HEK293T (cell line): ENCODE measurements at regions not wholly inside any gene's neighbourhood (a gene's known extent, or its start where the extent isn't known, plus 50 kb on each side); places are given as distances from the start of the nearest gene placed in this dataset.

Experiments used
- BHLHE40 ChIP-seq: fragments of 450-650 bp; IDR thresholded peaks from 2 replicates; pipeline ENCODE4 v1.6.1; 2016; ENCODE audit warnings: mild to moderate bottlenecking, moderate library complexity, borderline replicate concordance
- ELF4 ChIP-seq: fragments of 450-650 bp; IDR thresholded peaks from 2 replicates; pipeline ENCODE4 v1.6.1; 2017; ENCODE audit warnings: antibody characterized with exemption
- FOXA1 ChIP-seq: fragments of 450-650 bp; IDR thresholded peaks from 2 replicates; pipeline ENCODE4 v1.6.1; 2016; ENCODE audit warnings: mild to moderate bottlenecking
- FOXM1 ChIP-seq: fragments of 450-650 bp; IDR thresholded peaks from 2 replicates; pipeline ENCODE4 v1.6.1; 2017; ENCODE audit warnings: mild to moderate bottlenecking, borderline replicate concordance
- HDGF ChIP-seq: fragments of 450-650 bp; IDR thresholded peaks from 2 replicates; pipeline ENCODE4 v1.6.1; 2017; ENCODE audit warnings: antibody characterized with exemption, borderline replicate concordance
- NFRKB ChIP-seq: fragments of 450-650 bp; IDR thresholded peaks from 2 replicates; pipeline ENCODE4 v1.6.1; 2016; ENCODE audit warnings: mild to moderate bottlenecking, moderate library complexity
- TARDBP ChIP-seq: fragments of 450-650 bp; IDR thresholded peaks from 2 replicates; pipeline ENCODE4 v1.6.1; 2016

GRCh38 chr12:31899109-31899508 lies 60.1 kb upstream of the RESF1 start:
- TF ChIP-seq BHLHE40: no peak
- no peak for TF ChIP-seq NFRKB
- no peak for TF ChIP-seq FOXA1
- TF ChIP-seq ELF4: no peak
- no peak for TF ChIP-seq FOXM1
- TF ChIP-seq TARDBP: no peak
- no peak for TF ChIP-seq HDGF
